ENCODE measurements at regions not wholly inside any gene's neighbourhood (a gene's known extent, or its start where the extent isn't known, plus 50 kb on each side); places are given as distances from the start of the nearest gene placed in this dataset.

- no peak for TF ChIP-seq CTCF (IDR thresholded peaks at IDR 0.05; ENCODE audit: unreplicated experiment)
- intact Hi-C loops (cut with micrococcal nuclease; ENCODE audit: unreplicated experiment), result no loop called here
- DNase-seq, result no peak
- H3K9me3 Mint-ChIP-seq (ENCODE audit: low read depth, unreplicated experiment), result no peaks in the 10 kb centered on the region
- no peaks in the 10 kb centered on the region for H3K27me3 Mint-ChIP-seq (ENCODE audit: unreplicated experiment)
- no peak overlapping the region for H3K27ac Mint-ChIP-seq (ENCODE audit: unreplicated experiment)
- no peaks in the 10 kb centered on the region for H3K36me3 Mint-ChIP-seq (ENCODE audit: insufficient read depth, unreplicated experiment)
- CTCF ChIA-PET, result no interaction called here
- H3K4me3 Mint-ChIP-seq (ENCODE audit: low read depth, unreplicated experiment), result no peak overlapping the region
- BruUV-seq (replicated peaks), result no TSS peak
- peaks cover 12% of the 10 kb centered on the region for H3K4me1 Mint-ChIP-seq (ENCODE audit: low read depth, unreplicated experiment)
These were observed 412.5 kb upstream of the DDI1 start for GRCh38 chr11:103623933-103624332.

- no peaks in the 10 kb centered on the region for H3K27me3 Mint-ChIP-seq (ENCODE audit: unreplicated experiment)
- intact Hi-C loops (cut with micrococcal nuclease; ENCODE audit: unreplicated experiment), result no loop called here
- H3K27ac Mint-ChIP-seq (ENCODE audit: unreplicated experiment), result no peak overlapping the region
- H3K9me3 Mint-ChIP-seq (ENCODE audit: low read depth, unreplicated experiment), result no peaks in the 10 kb centered on the region
- no peak for TF ChIP-seq CTCF (IDR thresholded peaks at IDR 0.05; ENCODE audit: unreplicated experiment)
- BruUV-seq (replicated peaks), result no TSS peak
- CTCF ChIA-PET, result no interaction called here
- H3K36me3 Mint-ChIP-seq (ENCODE audit: insufficient read depth, unreplicated experiment), result no peaks in the 10 kb centered on the region
- H3K4me3 Mint-ChIP-seq (ENCODE audit: low read depth, unreplicated experiment), result no peak overlapping the region
- DNase-seq, result no peak
- H3K4me1 Mint-ChIP-seq (ENCODE audit: low read depth, unreplicated experiment), result peaks cover 12% of the 10 kb centered on the region
These were observed 411.5 kb upstream of the DDI1 start for GRCh38 chr11:103624708-103625623.

- CTCF ChIA-PET, result no interaction called here
- Mint-ChIP-seq H3K9me3 (ENCODE audit: low read depth, unreplicated experiment) (no peaks in the 10 kb centered on the region), H3K4me1 (ENCODE audit: low read depth, unreplicated experiment) (peaks cover 12% of the 10 kb centered on the region), H3K27me3 (ENCODE audit: unreplicated experiment) (no peaks in the 10 kb centered on the region), H3K36me3 (ENCODE audit: insufficient read depth, unreplicated experiment) (no peaks in the 10 kb centered on the region), H3K27ac (ENCODE audit: unreplicated experiment) (no peak overlapping the region), H3K4me3 (ENCODE audit: low read depth, unreplicated experiment) (no peak overlapping the region)
- no peak for TF ChIP-seq CTCF (IDR thresholded peaks at IDR 0.05; ENCODE audit: unreplicated experiment)
- intact Hi-C loops (cut with micrococcal nuclease; ENCODE audit: unreplicated experiment), result no loop called here
- no TSS peak for BruUV-seq (replicated peaks)
- DNase-seq, result no peak
These were observed 410.8 kb upstream of the DDI1 start for GRCh38 chr11:103625624-103625965.

GRCh38 chr11:103628121-103628520 lies 408.3 kb upstream of the DDI1 start:
- H3K27me3 Mint-ChIP-seq (ENCODE audit: unreplicated experiment), result no peaks in the 10 kb centered on the region
- CTCF ChIA-PET, result no interaction called here
- no TSS peak for BruUV-seq (replicated peaks)
- no peaks in the 10 kb centered on the region for H3K9me3 Mint-ChIP-seq (ENCODE audit: low read depth, unreplicated experiment)
- intact Hi-C loops (cut with micrococcal nuclease; ENCODE audit: unreplicated experiment), result no loop called here
- peaks cover 12% of the 10 kb centered on the region for H3K4me1 Mint-ChIP-seq (ENCODE audit: low read depth, unreplicated experiment)
- no peak for TF ChIP-seq CTCF (IDR thresholded peaks at IDR 0.05; ENCODE audit: unreplicated experiment)
- no peak overlapping the region for H3K4me3 Mint-ChIP-seq (ENCODE audit: low read depth, unreplicated experiment)
- H3K36me3 Mint-ChIP-seq (ENCODE audit: insufficient read depth, unreplicated experiment), result no peaks in the 10 kb centered on the region
- DNase-seq, result no peak
- no peak overlapping the region for H3K27ac Mint-ChIP-seq (ENCODE audit: unreplicated experiment)
